OCI-LY7 (cell line): ENCODE measurements at regions not wholly inside any gene's neighbourhood (a gene's known extent, or its start where the extent isn't known, plus 50 kb on each side); places are given as distances from the start of the nearest gene placed in this dataset.

Source experiments
- EZH2phosphoT487 ChIP-seq: fragments of 200-600 bp; sonication (generic); IDR thresholded peaks from 2 replicates; pipeline ENCODE4 v1.6.1; 2018; ENCODE audit warnings: low read depth, borderline replicate concordance, mild to moderate bottlenecking, mixed run types, antibody characterized with exemption, low read length, moderate library complexity, mixed read lengths
- TF ChIP-seq, protein P1 (sequence below): fragments of 200-600 bp; sonication (generic); conservative IDR thresholded peaks from 2 replicates; pipeline ENCODE4 v1.5.1; 2014; ENCODE audit warnings: mild to moderate bottlenecking, antibody characterized with exemption, low read length, moderate library complexity, mixed read lengths

DNA sequence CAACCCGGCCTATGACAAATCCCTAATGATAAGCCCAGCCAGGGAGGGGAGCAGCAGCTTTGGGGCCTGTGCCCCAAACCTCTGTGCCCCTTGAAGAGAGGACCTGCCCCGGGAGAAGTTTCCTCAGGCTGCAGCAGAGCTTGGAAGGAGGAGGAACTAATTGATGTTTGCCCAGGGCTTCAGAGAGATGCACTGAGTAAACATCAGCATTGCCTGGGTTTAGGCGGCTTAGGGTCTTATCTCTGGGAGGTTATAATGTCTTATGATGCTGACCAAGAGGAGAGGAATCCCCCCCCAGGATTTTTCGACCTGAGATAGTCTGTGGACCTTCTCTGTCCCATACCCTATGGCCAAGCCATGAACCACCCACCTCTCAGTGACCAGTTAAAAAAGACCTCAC, 148.7 kb upstream of the SDK2 start:
- TF ChIP-seq, protein P1, sequence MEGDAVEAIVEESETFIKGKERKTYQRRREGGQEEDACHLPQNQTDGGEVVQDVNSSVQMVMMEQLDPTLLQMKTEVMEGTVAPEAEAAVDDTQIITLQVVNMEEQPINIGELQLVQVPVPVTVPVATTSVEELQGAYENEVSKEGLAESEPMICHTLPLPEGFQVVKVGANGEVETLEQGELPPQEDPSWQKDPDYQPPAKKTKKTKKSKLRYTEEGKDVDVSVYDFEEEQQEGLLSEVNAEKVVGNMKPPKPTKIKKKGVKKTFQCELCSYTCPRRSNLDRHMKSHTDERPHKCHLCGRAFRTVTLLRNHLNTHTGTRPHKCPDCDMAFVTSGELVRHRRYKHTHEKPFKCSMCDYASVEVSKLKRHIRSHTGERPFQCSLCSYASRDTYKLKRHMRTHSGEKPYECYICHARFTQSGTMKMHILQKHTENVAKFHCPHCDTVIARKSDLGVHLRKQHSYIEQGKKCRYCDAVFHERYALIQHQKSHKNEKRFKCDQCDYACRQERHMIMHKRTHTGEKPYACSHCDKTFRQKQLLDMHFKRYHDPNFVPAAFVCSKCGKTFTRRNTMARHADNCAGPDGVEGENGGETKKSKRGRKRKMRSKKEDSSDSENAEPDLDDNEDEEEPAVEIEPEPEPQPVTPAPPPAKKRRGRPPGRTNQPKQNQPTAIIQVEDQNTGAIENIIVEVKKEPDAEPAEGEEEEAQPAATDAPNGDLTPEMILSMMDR = no peak
- TF ChIP-seq EZH2phosphoT487 = no peak
